HepG2 (cell line): ENCODE measurements at regions not wholly inside any gene's neighbourhood (a gene's known extent, or its start where the extent isn't known, plus 50 kb on each side); places are given as distances from the start of the nearest gene placed in this dataset.

Experiments
- ATF3 ChIP-seq: sonication (generic); formaldehyde crosslinking; IDR thresholded peaks from 2 replicates; pipeline ENCODE4 v1.4.0; 2020; ENCODE audit warnings: missing genetic modification reagents
- E2F1 ChIP-seq: sonication (generic); formaldehyde crosslinking; IDR thresholded peaks from 2 replicates; pipeline ENCODE4 v1.5.0; 2020; ENCODE audit warnings: missing genetic modification reagents
- KLF9 ChIP-seq: IDR thresholded peaks from 2 replicates; pipeline ENCODE4 v1.6.1; 2016; ENCODE audit warnings: low read depth
- PAF1 ChIP-seq: IDR thresholded peaks from 2 replicates; pipeline ENCODE4 v1.6.1; 2016; ENCODE audit warnings: missing genetic modification reagents, missing compliant biosample characterization
- POLR2A ChIP-seq, 2 experiments: IDR thresholded peaks; 2 replicates each; pipeline ENCODE4 v1.6.1; 2011; ENCODE audit warnings: low read depth in 2 of 2, low read length in 2 of 2, mild to moderate bottlenecking in 1 of 2, moderate library complexity in 1 of 2; ENCODE audit not compliant: insufficient read depth in 1 of 2
- ZBTB2 ChIP-seq: sonication (generic); formaldehyde crosslinking; IDR thresholded peaks from 2 replicates; pipeline ENCODE4 v1.8.0; 2022; ENCODE audit warnings: low read depth, missing genetic modification reagents
- TF ChIP-seq, protein P1 (sequence below): sonication (generic); formaldehyde crosslinking; IDR thresholded peaks from 2 replicates; pipeline ENCODE4 v1.5.0; 2020; ENCODE audit warnings: mild to moderate bottlenecking, missing genetic modification reagents, moderate library complexity

DNA sequence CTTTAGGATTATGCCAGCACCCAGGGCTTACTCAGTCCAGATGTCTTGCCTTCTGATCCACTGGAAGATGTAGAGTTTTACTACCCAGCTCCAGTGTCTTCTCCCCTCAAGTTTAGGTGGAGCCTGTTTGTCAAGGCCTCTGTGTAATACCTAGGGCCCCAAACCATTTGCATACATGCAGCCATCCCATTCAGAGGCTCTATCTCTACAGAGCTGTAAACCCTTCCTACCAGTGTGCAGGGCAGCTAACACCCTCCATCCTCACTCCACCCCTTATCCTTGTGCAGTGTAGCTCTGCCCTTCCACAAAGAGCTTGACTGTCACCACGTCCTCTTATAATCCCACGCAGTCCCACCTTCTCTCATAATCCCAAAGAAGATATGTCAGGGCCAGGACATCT lies 54.6 kb upstream of the GPCPD1 start:
- no peak for TF ChIP-seq POLR2A (IDR thresholded peaks at IDR 0.05; ENCODE audit: insufficient read depth in 1 of 2, low read depth in 2 of 2, low read length in 2 of 2)
- no peak for TF ChIP-seq ATF3 (CRISPR knock-in tag)
- TF ChIP-seq E2F1 (CRISPR knock-in tag): no peak
- TF ChIP-seq ZBTB2 (CRISPR knock-in tag): no peak
- TF ChIP-seq, protein P1, sequence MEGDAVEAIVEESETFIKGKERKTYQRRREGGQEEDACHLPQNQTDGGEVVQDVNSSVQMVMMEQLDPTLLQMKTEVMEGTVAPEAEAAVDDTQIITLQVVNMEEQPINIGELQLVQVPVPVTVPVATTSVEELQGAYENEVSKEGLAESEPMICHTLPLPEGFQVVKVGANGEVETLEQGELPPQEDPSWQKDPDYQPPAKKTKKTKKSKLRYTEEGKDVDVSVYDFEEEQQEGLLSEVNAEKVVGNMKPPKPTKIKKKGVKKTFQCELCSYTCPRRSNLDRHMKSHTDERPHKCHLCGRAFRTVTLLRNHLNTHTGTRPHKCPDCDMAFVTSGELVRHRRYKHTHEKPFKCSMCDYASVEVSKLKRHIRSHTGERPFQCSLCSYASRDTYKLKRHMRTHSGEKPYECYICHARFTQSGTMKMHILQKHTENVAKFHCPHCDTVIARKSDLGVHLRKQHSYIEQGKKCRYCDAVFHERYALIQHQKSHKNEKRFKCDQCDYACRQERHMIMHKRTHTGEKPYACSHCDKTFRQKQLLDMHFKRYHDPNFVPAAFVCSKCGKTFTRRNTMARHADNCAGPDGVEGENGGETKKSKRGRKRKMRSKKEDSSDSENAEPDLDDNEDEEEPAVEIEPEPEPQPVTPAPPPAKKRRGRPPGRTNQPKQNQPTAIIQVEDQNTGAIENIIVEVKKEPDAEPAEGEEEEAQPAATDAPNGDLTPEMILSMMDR (CRISPR knock-in tag): no peak
- TF ChIP-seq PAF1 (CRISPR knock-in tag): no peak
- TF ChIP-seq KLF9 (CRISPR knock-in tag): no peak
